Left hindlimb (tissue), 1 donor: ENCODE measurements at regions not wholly inside any gene's neighbourhood (a gene's known extent, or its start where the extent isn't known, plus 50 kb on each side); places are given as distances from the start of the nearest gene placed in this dataset.
"Not testable (repeated sequence)": the region's sequence is repeated elsewhere in the genome, so short reads cannot be mapped to it uniquely, and the experiment has no call there.

Experiments used
- DNase-seq: peaks from one replicate; pipeline ENCODE4 v3.0.0-alpha.2; 2018

DNA sequence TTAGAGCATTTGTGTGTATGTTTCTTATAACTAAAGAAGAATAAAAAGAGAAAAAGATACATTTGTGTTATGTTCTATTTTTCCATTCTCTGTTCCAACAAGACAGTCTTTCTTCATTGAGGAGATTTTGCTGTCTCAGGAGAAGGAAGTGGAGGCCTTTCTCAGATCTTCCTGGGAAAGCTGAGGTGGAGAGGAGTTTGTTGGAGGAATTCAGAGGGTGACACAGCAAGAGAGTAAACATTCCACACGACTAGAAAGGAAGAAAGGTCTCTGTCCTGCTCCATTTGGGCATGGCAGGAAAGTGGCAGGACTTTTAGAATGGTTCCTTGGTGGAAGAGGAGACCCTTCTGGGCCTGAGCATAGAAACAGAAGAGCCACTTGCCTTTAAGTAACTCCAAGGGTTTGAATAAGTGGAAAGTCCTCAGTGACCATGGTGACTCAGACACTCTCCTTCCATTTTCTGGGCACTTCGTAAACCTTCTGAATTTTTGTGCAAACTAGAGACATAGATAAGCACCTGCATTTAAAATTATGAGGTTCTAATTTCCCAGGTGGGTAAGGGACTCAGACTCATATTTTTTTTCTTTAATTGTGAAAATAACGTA, 52.3 kb upstream of the COL5A2 start:
- DNase-seq: no peak

DNA sequence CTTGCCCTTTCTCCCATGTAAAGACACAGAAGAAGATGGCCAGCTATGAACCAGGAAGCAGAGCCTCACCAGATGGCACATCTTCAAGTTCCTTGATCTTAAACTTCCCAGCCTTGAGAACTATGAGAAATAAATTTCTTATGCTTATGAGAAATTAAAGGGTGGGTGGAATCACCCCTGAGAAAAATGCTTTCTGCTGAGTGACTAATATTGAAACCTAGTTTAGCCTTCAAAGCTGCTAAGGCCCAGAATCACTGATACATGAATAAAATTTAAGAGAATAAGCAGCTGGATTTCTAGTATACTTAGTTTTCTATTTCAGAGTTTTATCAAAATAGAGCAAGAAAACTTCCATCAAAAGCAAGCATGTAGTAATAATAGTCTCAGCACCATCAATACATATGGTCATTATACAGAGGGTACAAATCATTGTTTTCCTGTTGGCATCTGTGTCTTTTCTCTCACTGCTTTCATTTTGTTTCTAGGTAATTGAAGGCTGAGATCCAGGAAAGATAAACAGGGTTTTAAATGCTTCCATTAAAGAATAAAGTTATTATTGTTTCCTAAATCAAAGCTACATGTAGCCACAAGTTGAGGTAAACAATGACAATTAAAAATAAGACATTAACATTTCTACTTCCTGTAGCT, 53.3 kb upstream of the COL5A2 start:
- no peak for DNase-seq

DNA sequence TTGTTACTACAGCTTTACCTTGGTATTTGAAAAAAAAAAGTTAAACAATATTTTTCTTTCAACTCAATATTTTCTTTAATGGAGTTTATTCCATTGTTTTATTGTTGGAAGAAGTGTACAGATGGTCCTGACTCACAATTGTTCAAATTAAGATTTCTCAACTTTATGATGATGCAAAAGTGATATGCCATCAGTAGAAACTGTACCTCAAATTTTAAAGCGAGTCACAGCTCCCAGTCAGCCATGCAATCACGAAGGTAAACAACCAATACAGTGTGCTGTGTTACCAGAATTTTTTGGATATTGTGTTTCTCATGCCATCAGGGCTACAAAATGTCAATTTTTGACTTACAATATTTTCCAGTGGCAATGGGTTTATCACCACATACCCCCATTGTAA, 54.0 kb upstream of the COL5A2 start:
- DNase-seq: no peak

DNA sequence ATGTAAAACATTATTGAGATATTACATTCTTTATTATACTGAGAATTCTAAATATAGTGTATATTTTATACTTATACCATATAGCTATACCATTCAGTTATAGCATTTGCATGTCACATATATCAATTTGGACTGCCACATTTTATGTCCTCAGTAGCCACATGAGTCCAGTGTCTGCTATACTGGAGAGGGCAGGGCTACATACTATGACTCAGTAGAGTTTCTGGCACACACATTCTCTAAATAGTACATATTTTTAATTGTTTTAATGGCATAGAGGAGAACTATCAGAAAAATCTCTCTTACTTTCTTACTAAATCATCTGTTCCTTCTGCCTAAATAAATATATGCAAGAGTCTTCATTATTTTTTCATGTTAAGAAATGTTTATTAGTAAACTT, 55.4 kb upstream of the COL5A2 start:
- DNase-seq: no peak

DNA sequence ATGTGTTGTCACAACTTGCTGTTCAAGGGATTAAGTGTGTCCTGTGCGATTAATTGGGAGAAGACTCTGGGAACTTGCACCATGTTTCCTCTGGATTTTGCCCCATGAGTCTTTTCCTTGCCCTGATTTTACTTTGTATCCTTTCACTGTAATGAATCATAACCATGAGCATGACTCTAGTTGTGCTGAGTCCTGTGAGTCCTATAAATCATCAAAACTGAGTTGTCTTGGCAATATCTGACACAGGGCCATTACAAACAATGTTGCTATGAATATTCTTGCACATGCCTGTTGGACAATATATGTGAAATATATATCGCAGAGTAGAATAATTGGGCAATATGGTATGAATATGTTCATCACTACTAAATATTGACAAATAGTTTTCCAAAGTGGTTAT, 56.5 kb upstream of the COL5A2 start:
- no peak for DNase-seq

DNA sequence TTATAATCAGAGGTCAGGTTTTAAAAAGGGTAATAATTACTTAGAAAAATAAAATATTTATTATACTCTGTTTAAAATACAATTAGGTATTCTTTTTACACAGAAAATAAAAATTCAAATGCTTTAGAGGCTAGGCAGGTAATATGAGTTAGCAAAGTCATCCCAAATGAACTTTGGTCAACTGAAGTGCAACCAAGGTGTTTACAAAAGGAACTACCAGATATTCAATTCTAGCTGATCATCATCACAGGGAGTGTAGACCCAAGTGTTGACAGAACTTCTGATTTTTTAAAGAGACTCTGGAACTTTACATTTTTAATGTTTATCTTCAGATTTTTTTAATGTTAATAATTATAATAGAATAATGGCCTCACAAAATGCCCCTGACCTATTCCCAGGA, 59.3 kb upstream of the COL5A2 start:
- DNase-seq: no peak

DNA sequence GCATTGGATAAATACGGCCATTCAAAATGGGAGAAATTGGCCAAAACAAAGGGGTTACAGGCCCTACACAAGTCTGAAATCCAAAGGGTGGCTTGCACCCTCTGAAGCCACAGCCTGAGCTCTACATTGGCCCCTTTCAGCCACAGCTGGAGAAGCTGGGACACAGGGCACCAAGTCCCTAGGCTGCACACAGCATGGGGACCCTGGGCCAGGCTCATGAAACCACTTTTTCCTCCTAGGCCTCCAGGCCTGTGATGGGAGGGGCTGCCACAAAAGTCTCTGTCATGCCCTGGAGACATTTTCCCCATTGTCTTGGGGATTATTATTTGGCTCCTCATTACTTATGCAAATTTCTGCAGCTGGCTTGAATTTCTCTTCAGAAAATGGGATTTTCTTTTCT, 64.3 kb upstream of the COL5A2 start:
- not testable (repeated sequence) for DNase-seq

DNA sequence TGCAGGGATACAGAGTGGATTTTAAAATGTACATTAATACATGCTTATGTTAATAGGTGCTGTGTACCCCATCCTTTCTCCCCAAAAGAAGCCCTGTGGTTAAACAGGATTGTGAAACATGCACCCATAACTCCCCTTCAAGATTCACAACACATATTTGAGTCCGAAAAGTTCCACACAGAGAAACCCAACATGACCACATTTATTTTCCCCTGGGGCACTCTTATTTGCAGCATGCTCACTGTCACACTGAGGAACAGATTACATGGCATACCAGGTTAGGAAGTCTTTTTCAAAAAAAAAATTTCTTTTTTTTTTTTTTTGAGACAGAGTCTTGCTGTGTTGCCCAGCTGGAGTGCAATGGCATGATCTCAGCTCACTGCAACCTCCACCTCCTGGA, 67.7 kb upstream of the COL5A2 start:
- DNase-seq: no peak

DNA sequence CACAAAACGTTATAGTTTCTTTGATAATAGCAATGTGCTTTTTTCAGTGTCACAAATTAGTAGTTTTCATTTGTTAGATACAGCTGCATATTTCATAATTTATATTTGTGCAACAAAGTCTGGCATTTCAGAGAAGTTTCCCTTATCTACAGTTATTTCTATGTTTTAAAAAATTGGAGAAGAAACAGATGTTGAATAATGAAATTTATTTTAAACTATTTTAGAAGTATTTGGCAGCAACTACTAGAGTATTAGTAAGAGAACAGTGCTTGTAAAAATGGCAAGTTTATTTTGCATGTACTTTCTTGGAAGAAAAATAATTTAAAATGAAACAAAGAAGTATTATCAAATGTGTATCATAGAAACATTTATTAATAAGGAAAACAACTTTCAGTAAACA, 68.6 kb upstream of the COL5A2 start:
- DNase-seq: no peak

DNA sequence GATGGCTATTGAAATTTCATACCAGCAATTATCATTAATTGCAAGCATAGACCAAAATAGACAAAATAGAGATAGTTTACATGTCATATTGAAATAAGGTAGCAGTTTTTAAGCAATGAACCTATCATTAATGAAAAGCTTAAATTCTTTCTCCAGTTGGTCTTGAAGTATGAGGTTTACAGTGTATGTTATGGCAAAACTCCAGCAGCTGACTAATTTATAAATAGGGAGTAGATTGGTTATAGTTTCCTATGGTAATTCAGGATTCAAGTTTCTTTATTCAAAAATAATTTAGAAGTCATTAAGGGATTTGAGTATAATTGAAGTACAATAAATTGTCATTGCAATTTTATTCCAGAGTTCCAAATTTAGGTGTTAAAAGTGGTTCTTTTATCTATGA, 69.6 kb upstream of the COL5A2 start:
- DNase-seq: no peak

DNA sequence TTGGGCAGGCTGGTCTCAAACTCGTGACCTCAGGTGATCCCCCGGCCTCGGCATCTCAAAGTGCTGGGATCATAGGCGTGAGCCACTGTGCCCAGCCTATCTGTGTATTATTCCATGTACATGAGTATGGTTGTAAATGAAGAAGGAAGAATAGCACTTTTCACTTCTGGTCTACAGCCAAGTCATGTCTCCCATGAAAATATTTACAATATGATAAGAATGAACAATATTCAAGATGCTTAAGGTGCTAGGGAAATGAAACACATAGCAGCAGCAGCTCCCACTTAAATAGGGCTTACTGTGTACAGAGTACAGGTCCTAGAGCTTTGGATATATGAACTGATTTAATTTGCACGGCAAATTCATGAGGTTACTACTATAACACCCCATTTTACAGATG, 70.3 kb upstream of the COL5A2 start:
- DNase-seq: no peak

DNA sequence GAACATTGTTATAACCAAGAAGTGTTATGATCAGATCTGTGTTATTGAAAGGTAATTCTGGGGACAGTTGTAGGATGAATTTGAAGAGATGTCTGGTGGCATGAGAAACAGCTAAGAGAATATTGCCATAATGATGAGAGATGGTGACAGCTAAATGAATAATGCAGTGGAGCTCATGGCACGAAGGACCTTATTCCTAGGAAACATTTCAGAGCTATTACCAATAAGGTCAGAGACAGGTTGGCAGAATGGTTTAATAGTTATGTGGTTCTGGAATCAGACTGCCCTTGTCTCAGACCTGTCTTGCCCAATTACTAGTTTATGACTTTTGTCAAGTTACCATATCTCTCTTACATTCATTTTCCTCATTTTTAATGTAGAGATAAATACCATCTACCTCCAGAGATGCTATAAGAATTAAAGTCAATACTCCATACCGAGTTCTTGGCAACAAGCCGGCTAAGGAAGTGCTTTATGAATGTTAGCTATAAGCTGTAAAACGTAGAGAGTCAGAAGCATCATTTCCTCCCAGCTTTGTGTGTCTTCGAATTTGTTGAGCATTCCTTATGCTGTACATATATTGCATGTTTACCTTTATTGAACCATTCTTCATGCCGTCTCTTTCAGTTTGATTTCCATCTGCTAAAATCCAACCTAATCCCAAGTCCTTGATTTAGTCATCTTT, 73.6 kb upstream of the COL5A2 start:
- DNase-seq: no peak

DNA sequence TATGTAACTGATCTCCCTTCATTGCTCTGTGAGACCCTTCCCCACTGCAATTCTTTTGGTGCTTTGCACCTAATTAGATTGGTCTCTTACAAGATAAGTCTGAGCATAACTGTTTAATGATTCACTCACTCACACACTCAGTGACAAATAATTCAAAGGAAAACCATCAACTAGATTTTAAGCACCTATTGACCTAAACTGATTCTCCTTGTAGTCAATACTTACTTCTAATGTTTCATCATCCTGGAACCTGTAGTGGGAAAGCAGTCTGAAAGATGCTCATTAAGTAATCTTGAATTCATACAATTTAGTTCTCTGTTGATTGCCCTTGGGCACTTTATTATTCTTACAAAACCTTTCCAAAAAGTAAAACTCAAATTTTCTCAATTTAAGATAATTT, 74.3 kb upstream of the COL5A2 start:
- no peak for DNase-seq

DNA sequence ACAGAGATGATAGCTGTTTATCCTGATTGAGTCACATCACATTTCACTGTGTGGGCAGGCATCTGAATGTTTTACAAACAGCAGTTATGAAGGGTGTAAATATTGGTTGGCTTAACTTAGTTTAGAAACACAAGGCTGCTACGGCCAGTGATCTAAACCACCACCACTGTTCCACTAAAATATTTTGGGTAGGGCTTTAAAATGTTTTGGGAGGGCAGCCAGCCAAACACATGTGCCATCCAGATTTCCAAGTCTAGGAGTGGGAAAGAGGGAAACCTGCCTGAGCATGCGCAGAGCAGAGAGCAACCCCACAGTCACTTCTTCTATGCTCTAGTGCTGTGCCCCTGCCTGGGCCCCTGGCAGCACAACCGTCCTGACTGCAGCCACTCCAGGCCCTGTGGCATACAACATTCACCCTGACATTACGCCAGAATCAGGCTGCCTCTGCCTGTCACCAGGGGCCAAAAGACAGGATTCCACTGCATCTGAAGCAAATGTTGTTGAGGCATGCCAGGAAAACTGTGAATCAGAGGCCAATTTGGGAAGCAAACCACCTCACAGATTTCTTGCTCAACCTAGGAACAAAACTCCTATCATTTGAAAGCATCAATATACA, 74.8 kb upstream of the COL5A2 start:
- DNase-seq: peak; percentile 93

DNA sequence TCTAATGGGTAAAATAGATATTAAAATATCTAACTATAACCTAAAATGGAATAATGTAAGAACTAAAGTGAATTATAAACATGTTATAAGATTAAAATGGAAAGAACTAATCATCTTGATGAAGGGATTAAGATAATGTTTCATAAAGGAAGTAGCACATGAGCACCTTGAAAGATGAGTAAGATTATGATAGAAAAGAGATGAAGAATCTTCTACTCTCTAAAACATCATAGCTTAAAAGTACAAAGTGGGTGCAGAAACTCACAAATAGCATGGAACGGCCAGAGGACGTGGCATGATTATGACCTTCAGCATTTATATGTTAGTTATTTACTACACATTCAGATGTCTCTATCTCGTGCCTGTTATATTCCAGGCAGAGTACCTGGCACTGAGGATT, 76.2 kb upstream of the COL5A2 start:
- no peak for DNase-seq

DNA sequence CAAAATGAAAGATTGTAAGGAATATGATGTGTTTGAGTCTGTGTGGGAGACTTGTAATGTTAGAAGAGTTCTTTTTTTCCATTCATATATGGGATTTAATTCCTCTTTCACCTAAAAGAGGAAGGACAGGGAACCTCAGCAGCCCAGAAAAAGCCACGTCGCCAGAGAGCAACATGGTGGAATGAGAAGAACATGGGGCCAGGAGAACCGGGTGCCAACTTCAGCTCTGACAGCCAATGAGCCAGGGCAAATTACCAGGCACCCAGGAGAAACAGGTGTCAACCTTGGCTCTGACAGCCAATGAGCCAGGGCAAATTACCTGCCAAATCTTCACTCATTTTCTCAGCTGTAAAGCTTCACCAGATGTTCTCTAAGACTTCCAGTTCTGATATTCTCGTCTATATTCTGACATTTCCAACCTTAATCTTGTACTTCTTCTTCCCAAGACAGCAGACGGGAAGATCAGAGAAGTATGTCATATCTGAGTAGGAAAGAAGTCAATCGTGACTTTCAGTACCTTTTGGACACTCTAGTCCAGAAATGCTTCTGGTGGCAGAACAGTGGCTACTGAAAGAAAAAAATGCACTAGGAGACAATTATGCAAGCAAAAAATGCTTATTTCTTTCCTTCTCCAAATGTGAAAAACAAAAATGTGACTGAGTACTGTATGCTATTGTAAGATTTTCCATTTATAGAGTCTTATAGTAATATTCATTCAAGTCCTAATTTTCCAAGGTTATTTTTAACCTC, 79.2 kb upstream of the COL5A2 start:
- DNase-seq: peak; percentile 54

DNA sequence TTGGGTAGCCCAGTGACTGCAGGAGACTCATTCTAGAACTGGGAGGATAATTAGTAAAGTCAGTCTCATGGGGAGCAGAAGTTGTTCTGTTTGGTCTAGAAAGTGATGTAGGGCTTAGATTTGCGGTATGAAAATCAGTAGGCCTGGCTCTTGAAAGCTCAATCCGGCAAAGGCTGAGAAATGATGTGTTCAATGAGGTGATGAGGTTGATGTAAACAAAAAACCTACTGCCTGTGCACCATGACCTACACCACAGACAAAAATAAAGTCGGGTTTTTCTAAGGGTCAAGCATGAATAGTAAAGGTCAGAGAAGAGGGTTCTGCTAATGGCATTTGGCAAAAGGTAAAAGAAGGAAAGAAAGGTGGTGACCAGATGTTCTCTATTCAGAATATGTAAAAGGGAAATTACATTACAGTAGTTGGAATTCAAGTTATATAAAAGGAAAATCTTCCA, 80.8 kb upstream of the COL5A2 start:
- no peak for DNase-seq

DNA sequence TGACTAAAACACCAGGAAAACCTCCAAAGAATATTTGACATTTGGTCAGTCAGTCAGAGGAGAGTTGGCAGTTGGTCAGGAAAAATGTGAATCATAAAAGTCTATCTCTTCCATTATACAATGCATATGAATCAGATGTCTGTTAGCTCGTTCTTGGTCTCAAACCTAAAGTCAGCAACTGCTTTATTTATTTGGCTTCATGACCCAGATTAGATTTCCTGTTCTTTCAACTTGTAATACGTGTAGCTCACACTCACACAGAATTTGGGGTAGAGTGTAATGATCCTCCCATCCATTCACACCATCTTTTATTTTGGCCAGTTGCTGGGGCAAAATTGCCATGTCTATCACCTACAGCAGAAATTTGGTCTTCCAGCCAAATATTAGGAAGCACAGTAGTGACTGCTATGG, 81.9 kb upstream of the COL5A2 start:
- peak; percentile 68 for DNase-seq

DNA sequence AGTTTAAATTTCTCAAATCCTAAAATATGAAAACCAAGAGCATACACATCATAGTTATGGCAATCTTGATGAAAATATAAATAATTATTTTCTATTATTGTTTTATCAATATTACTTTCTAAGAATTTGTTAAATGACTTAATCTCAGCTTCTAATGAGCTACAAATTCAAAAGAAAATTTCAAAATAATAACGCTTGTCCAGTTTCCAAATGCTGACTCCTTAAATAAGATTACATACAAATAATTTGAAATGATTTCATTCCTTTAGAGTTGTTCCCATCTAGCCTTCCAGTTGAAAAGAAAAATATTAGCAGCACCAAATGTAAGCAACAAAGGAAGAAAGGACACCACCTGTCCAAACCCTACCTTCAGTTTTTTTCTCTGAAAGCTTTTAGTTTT, 82.4 kb upstream of the COL5A2 start:
- no peak for DNase-seq

DNA sequence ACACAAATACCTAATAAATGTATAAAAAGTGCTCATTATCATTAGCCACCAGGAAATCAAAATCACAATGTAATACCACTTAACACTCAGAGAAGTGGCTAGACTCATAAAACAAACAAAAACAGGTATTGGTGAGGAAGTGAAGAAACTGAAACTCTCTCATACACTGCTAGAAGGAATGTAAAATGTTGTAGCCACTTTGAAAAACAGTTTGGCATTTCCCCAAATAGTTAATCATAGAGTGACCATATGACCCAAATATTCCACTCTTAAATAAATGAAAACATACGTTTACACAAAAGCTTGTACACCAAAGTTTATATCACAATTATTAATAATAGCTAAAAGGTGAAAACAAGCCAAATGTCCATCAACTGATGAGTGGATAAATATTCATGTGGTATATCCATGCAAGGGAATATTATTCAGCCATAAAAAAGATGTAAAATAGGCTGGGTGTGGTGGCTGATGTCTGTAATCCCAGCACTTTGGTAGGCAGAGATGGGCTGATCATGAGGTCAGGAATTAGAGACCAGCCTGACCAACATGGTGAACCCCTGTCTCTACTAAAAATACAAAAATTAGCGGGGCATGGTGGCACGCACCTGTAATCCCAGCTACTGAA, 86.2 kb upstream of the COL5A2 start:
- no peak for DNase-seq

DNA sequence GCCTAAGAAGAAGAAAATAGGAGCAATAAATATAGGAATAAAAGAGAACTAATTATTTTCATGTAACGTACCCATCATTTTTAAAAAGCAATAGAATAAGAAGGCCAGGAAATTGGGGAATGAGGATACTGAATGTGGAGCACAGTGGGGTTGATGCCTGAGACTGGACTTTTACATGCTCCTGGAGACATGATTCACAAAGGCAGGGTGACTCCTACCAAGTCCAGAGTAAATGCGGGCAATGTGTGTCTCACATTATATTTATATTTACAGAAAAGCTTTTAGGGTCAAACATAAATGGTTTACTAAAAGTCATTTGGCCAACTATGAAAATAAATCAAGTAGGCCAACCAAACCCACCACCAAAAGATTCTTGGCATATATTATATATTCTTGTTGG, 87.9 kb upstream of the COL5A2 start:
- DNase-seq: no peak

DNA sequence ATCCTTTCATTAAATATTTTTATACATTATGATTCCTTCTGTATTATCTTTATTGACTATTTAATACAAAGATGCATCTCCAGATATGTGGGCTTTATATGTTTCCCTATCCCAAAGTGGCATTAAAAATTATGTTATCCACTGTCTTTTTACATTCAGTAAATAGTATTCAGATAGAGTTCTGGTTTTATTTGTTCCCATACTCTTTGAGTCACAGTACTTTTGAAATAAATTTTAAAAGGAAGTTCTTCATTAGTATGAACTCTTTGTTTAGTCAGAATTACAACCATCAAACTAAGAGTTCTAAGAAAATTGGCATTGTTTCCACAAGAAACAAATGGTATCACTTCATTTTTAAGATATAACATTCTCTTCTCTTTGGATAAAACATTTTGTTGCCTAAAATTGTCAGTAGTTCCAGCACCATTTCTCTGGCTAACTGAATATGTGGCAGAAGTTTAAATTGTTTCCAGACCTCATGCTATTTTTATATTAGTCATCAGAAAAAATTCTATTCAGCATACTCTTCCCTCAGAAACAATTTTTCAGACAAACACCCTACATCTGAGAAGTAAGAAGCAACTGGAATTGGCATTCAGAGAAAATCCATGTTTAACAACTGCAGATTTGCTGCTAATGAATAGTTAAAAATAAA, 88.5 kb upstream of the COL5A2 start:
- no peak for DNase-seq
